DMS153 treated with DMSO at 0.1 percent for 48 hours (cell line): ENCODE measurements at regions not wholly inside any gene's neighbourhood (a gene's known extent, or its start where the extent isn't known, plus 50 kb on each side); places are given as distances from the start of the nearest gene placed in this dataset.

Source experiments
- DNase-seq: peaks from one replicate; lab custom pipeline; 2025; ENCODE audit not compliant: unreplicated experiment; lab: John Stamatoyannopoulos, UW

GRCh38 chr11:113584371-113584770 is 109.2 kb upstream of the DRD2 start:
- DNase-seq, result no peak

DNA sequence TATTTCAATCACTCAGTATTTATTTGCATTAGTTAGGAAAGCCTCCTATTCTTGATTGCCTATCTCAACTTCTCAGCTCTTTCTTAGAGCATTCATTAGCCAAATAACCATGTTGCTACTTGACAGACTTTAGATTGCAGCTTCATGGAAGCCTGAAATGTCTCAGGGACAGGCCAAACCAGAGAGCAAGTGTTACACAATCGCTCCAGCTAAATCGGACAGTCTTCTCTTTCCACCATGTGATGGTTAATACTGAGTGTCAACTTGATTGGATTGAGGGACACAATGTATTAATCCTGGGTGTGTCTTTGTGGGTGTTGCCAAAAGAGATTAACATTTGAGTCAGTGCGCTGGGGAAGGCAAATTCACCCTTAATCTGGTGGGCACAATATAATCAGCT is 106.5 kb upstream of the DRD2 start:
- no peak for DNase-seq

DNA sequence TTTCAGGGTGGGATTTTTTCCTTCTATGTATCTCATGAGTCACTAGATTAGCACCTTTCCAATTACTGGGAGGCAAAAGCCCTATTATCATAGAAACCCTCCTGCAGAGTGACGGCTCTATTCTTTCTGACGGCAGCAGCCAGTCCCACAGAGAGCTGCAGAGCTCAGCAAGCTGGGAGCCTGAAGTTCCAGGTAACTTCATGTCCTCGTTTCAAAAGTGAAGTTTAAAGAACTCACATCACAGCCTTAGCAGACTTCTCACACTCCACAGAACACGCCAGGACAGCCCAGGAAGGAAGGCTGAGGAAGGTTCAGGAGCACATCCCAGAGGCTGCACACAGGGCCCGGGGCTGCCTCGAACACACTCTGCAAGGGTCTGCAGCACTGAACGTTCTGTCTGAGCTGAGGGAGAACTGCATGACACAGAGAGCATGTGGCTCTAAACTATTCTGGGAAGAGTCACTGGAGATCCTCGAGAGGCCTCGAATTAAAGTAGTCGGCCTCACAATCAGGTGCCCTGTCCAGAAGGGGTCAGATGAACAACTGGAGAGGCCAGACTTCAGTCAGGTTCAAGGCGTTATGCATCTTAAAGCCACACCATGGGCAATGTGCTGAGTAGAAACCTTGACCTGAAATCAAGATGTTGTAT is 104.2 kb upstream of the DRD2 start:
- DNase-seq, result no peak

GRCh38 chr11:113578715-113579250 is 103.6 kb upstream of the DRD2 start:
- DNase-seq, result no peak

- DNase-seq, result no peak
Observed at GRCh38 chr11:113578033-113578380, 102.8 kb upstream of the DRD2 start.

GRCh38 chr11:113577356-113578032 is 102.3 kb upstream of the DRD2 start:
- peak; percentile 87 for DNase-seq

GRCh38 chr11:113574586-113574985 is 99.4 kb upstream of the DRD2 start:
- no peak for DNase-seq

DNA sequence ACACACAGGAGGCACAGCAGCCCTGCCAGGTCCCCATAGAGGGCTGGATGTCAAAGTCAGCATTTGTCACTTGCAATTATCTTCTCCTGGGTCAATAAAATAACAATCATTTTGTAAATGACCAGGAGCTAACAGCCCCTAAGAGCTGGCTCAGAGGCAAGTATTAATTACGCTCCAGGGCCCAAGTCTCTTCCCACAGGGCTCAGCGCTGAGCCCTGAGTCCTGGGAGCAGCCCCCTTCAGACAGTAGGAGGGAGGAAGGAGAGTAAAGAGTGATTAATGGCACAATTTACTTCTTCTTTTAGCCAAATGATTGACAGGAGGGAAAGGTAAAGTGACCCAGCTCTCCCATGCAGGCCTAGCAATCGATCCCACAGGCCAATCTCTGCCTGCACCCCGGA is 99.0 kb upstream of the DRD2 start:
- no peak for DNase-seq

- DNase-seq, result no peak
Observed at GRCh38 chr11:113572136-113572735, 97.0 kb upstream of the DRD2 start.

DNA sequence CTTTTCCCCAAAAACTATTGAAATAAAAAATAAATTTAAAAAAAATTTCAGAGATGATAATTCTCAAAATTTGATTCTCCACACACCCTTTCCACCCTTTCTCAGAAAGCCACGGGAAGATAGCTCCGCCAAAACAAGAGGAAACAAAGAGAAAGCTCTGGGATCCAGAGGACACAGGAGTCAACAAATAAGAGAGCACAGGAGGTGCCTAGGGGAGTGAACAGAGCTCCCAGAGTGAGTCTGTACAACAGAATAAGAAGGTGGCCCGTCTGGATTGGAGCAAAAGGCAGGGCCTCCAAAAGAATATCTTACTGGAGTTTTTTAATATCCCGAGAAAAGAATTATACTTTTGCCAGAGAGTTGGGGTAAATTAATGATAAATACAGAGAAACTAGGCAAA is 96.3 kb upstream of the DRD2 start:
- no peak for DNase-seq

DNA sequence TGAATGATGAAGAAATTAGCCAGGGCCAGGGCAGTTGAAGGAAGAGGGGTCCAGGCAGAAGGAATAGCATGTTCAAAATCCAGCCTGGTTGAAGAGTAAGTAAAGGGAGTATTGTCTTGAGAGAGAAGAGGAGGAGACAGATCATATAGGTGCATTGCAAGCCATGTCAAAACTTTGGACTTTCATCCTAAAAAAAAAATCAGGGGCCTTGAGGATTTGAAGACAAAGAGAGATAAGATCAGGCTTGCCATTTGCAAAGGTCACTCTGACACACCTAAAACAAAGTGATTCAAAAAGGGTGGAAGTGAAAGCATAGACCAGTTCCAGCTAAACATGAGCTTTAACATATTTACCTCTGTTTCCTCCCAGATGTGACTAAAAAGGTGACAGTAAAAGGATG is 95.7 kb upstream of the DRD2 start:
- no peak for DNase-seq

DNA sequence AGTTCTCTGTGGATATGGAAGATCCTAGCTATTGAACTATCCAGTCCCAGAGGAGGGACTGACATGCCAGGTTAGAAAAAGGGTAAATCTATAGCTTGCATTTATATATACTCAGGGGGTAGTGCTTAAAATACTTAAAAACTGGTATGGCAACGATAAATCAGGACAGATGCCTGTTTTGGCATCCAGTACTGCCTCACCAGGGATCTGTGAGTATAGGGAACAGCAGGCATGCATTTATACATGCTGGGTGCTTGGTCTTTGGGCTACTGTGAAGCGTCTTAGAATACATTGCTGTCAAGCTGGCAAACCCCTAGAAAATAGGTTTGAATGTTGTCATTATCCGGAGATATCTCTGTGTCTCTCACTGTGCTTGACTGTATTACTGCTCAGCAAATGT is 94.2 kb upstream of the DRD2 start:
- no peak for DNase-seq

- no peak for DNase-seq
Observed at GRCh38 chr11:113568566-113568965, 93.4 kb upstream of the DRD2 start.

- DNase-seq, result no peak
Observed at GRCh38 chr11:113567867-113568544, 92.8 kb upstream of the DRD2 start.

GRCh38 chr11:113567097-113567496 is 91.9 kb upstream of the DRD2 start:
- DNase-seq, result no peak

DNA sequence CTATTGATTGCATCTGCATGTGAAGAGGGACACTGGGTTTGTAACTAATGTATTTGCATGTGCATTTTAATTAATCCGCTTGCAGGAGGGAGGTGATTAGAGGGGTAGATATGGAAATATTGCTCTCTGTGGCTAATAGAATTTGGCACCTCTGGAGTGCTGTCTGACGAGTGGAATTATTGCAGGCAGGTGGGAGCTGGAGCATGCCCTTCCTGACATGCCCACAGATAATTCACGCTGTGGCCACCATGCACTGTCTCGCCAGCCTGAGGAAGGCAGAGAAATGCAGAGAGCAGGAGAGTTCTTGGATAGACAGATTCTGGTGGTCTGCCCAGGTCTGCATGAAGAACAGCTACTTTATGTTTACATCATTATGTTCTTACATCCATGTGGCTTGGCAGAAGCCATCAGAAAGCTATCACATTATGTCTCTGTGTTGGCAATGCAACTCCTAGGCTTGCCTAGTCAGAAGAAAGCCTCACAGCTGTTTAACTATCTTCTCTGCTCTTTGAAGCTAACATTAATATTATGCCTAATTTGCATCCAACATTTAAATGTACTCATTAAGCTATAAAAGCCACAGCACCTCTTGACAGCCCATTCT is 89.4 kb upstream of the DRD2 start:
- no peak for DNase-seq

- no peak for DNase-seq
Observed at GRCh38 chr11:113563766-113564526, 88.7 kb upstream of the DRD2 start.

DNA sequence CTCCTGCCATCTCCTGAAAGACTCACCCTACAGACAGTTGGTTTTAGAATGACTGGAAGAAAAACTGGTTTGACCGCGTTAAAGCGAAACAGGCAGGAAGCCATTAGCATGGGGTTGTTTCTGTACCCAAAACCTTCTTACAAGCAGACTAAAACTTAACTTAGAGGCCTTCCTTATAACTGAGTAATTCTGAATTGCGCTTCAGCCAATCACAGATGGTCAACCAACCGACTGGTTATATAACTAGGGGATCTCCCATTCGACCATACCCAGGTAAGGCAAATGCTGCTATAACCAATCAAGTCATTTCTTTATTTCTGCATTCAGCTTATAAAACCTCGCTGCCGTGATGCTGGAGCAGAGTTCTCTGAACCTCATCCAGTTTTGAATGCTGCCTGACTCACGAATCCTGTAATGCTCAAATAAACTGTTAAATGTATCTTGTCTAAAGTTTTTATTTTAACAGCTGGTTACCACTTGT is 87.8 kb upstream of the DRD2 start:
- no peak for DNase-seq

DNA sequence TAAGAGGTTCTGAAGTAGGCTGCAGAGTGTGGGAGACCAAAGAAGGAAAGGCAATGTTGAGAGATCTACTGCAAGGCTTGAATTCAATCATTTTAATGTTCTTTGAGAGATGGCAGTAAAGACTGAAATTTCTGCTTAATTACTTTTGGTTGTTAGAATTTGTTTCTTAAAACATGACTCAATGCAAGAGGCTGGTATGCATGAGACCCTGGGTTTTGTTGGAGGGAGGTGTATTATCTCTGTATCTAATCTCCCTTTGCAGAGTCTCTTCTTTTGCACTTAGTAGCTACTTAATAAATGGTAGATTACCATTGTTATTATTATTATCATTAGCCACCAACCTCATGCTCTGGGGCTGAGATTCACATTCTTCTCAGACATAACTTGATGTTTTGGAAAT is 87.4 kb upstream of the DRD2 start:
- DNase-seq, result no peak

DNA sequence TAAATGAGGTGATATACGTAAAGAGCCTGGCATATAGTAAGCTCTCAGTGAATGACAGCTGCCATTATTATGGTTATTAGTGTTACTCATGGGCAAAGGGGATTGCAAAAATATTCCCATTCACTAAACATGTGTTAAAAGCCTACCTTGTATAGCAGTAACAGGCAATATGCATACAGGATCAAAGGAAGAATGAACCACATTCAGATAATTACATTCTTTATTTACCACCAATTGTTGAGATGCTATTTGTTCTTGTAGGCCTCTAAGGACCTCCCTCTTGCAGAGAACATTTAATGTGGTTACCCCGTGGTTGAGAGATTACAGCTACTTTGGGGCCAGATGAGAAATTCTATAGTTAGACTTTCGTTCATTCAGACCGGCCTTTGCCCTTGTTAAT is 82.7 kb upstream of the DRD2 start:
- DNase-seq, result no peak

DNA sequence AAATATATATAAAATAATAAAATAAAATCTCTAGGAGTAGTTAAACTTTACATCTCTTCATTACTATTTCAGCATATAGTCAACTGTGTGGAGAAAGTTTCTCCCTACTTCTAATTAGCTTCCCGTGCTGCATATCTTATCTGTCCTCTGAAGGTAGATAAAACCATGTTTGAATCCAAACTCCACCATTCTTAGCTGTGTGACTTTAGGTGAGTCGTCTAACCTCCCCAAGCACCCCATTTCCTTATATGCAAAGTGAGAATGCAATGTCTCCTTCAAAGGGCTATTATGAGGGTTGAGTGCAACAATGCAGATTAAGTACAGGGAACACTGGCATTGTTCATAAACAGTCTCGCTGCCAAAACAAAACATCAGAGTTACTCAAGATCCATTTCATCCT is 80.8 kb upstream of the DRD2 start:
- no peak for DNase-seq
